Trophoblast cell (in vitro differentiated cells and primary cell): ENCODE measurements at regions not wholly inside any gene's neighbourhood (a gene's known extent, or its start where the extent isn't known, plus 50 kb on each side); places are given as distances from the start of the nearest gene placed in this dataset.
A peak's percentile ranks its signal among the peaks of the same experiment; 100 is the strongest.

ENCODE experiments used
- DNase-seq, 2 donors: peaks; one replicate each; pipeline ENCODE4 v3.0.0-alpha.2; 2016
- H2AFZ ChIP-seq: 2 replicates; pipeline ENCODE4 v1.6.1; 2013; ENCODE audit warnings: low read length, moderate library complexity, mild to moderate bottlenecking; ENCODE audit not compliant: insufficient read depth, poor library complexity
- H2AK5ac ChIP-seq: 2 replicates; pipeline ENCODE4 v1.6.1; 2013; ENCODE audit warnings: mild to moderate bottlenecking, low read length
- H2BK120ac ChIP-seq: 2 replicates; pipeline ENCODE4 v1.6.1; 2013; ENCODE audit warnings: low read length, mild to moderate bottlenecking, moderate library complexity; ENCODE audit not compliant: insufficient read depth, poor library complexity
- H2BK12ac ChIP-seq: 2 replicates; pipeline ENCODE4 v1.6.1; 2013; ENCODE audit warnings: mild to moderate bottlenecking, low read length, moderate library complexity
- H2BK5ac ChIP-seq: 2 replicates; pipeline ENCODE4 v1.6.1; 2013; ENCODE audit warnings: low read length, low read depth, moderate library complexity, mild to moderate bottlenecking; ENCODE audit not compliant: poor library complexity
- H3K14ac ChIP-seq: 2 replicates; pipeline ENCODE4 v1.6.1; 2013; ENCODE audit warnings: mild to moderate bottlenecking, low read length
- H3K18ac ChIP-seq: 2 replicates; pipeline ENCODE4 v1.6.1; 2013; ENCODE audit warnings: mild to moderate bottlenecking, low read length
- H3K23ac ChIP-seq: 2 replicates; pipeline ENCODE4 v1.6.1; 2013; ENCODE audit warnings: low read length
- H3K27ac ChIP-seq: 2 replicates; pipeline ENCODE4 v1.5.1; 2013; ENCODE audit warnings: low read depth, mild to moderate bottlenecking, inconsistent platforms, low read length, moderate library complexity
- H3K27me3 ChIP-seq: 2 replicates; pipeline ENCODE4 v1.6.1; 2013; ENCODE audit warnings: inconsistent platforms, mild to moderate bottlenecking, low read length, moderate library complexity; ENCODE audit not compliant: insufficient read depth
- H3K36me3 ChIP-seq, 2 experiments: 1 replicate in 1 of 2; 2 replicates in 1 of 2; pipeline ENCODE4 v1.6.1; 2013; ENCODE audit warnings: low read length in 2 of 2, mild to moderate bottlenecking in 2 of 2, moderate library complexity in 1 of 2; ENCODE audit not compliant: insufficient read depth in 2 of 2, control insufficient read depth in 1 of 2
- H3K4ac ChIP-seq: 2 replicates; pipeline ENCODE4 v1.6.1; 2013; ENCODE audit warnings: low read depth, mild to moderate bottlenecking, low read length, moderate library complexity
- H3K4me1 ChIP-seq, 2 experiments: 1 replicate in 1 of 2; 2 replicates in 1 of 2; pipeline ENCODE4 v1.6.1; 2013; ENCODE audit warnings: low read length in 2 of 2, mild to moderate bottlenecking in 2 of 2, moderate library complexity in 1 of 2; ENCODE audit not compliant: insufficient read depth in 2 of 2, control insufficient read depth in 1 of 2
- H3K4me2 ChIP-seq: 2 replicates; pipeline ENCODE4 v1.6.1; 2013; ENCODE audit warnings: inconsistent platforms, mild to moderate bottlenecking, low read length, moderate library complexity
- H3K4me3 ChIP-seq: 2 replicates; pipeline ENCODE4 v1.5.1; 2013; ENCODE audit warnings: mild to moderate bottlenecking, low read depth, low read length, inconsistent platforms
- H3K79me1 ChIP-seq: one replicate; pipeline ENCODE4 v1.6.1; 2013; ENCODE audit warnings: low read length
- H3K79me2 ChIP-seq: 2 replicates; pipeline ENCODE4 v1.6.1; 2013; ENCODE audit warnings: low read length, mild to moderate bottlenecking; ENCODE audit not compliant: control insufficient read depth, insufficient read depth, poor library complexity
- H3K9ac ChIP-seq: 2 replicates; pipeline ENCODE4 v1.6.1; 2013; ENCODE audit warnings: mild to moderate bottlenecking, low read length
- H3K9me3 ChIP-seq: 2 replicates; pipeline ENCODE4 v1.6.1; 2013; ENCODE audit warnings: low read depth, mild to moderate bottlenecking, control low read depth, inconsistent platforms, low read length; ENCODE audit not compliant: insufficient read depth
- H4K12ac ChIP-seq: 2 replicates; pipeline ENCODE4 v1.6.1; 2013; ENCODE audit warnings: low read depth, mild to moderate bottlenecking, low read length, moderate library complexity
- H4K8ac ChIP-seq: 2 replicates; pipeline ENCODE4 v1.6.1; 2013; ENCODE audit warnings: low read depth, mild to moderate bottlenecking, low read length, moderate library complexity
- H4K91ac ChIP-seq: one replicate; pipeline ENCODE4 v1.6.1; 2013; ENCODE audit warnings: low read depth, mild to moderate bottlenecking, low read length, moderate library complexity
- WGBS: extraction: QIAGEN DNeasy Blood & Tissue Kit; methylation state at CpG from one replicate; pipeline ENCODE4 v1.1.7; 2013; ENCODE audit warnings: missing lambda C conversion rate; ENCODE audit not compliant: insufficient read length, insufficient coverage; ENCODE audit errors: extremely low coverage; 5-methylcytosine and 5-hydroxymethylcytosine counted together

- DNase-seq: peak; percentile 42 to 59
- H3K79me1 ChIP-seq: no peaks in the 10 kb centered on the region
- H4K12ac ChIP-seq: no peak overlapping the region
- no peak overlapping the region for H3K23ac ChIP-seq
- no peak overlapping the region for H4K8ac ChIP-seq
- no peaks in the 10 kb centered on the region for H3K36me3 ChIP-seq
- H3K27ac ChIP-seq: no peak overlapping the region
- peaks cover 0 to 4% of the 10 kb centered on the region in 2 experiments for H3K4me1 ChIP-seq
- no peak overlapping the region for H2BK12ac ChIP-seq
- H2AFZ ChIP-seq: no peak overlapping the region
- no peak overlapping the region for H2BK5ac ChIP-seq
- no peak overlapping the region for H3K9ac ChIP-seq
- no peaks in the 10 kb centered on the region for H3K27me3 ChIP-seq
- H3K79me2 ChIP-seq: peaks cover 1% of the 10 kb centered on the region
- H3K18ac ChIP-seq: no peak overlapping the region
- H3K14ac ChIP-seq: no peak overlapping the region
- no peak overlapping the region for H4K91ac ChIP-seq
- no peak overlapping the region for H3K4me3 ChIP-seq
- H2BK120ac ChIP-seq: no peak overlapping the region
- H2AK5ac ChIP-seq: no peak overlapping the region
- no CpG with 5 or more reads among the region's 4 CpGs for WGBS
- H3K4ac ChIP-seq: no peak overlapping the region
- peaks cover 2% of the 10 kb centered on the region for H3K9me3 ChIP-seq
- no peak overlapping the region for H3K4me2 ChIP-seq
Measured at GRCh38 chr20:53888510-53888909, 181.9 kb downstream of the BCAS1 start.

- Histone ChIP-seq H3K79me2 (peaks cover 1% of the 10 kb centered on the region), H3K27me3 (no peaks in the 10 kb centered on the region), H3K4me3 (no peak overlapping the region), H4K12ac (no peak overlapping the region), H2AK5ac (no peak overlapping the region), H3K18ac (no peak overlapping the region), H3K27ac (no peak overlapping the region), H4K8ac (no peak overlapping the region), H2BK12ac (no peak overlapping the region), H4K91ac (no peak overlapping the region), H3K9me3 (peaks cover 2% of the 10 kb centered on the region), H3K9ac (no peak overlapping the region), H3K36me3 (no peaks in the 10 kb centered on the region), H2AFZ (no peak overlapping the region), H2BK5ac (no peak overlapping the region), H3K4me1 (peaks cover 0 to 4% of the 10 kb centered on the region in 2 experiments), H3K4me2 (no peak overlapping the region), H3K23ac (no peak overlapping the region), H3K4ac (no peak overlapping the region), H3K79me1 (no peaks in the 10 kb centered on the region), H2BK120ac (no peak overlapping the region), H3K14ac (no peak overlapping the region)
- no CpG with 5 or more reads among the region's 10 CpGs for WGBS
- peak; percentile 71 to 89 for DNase-seq
Measured at GRCh38 chr20:53887973-53888372, 182.4 kb downstream of the BCAS1 start.

DNA sequence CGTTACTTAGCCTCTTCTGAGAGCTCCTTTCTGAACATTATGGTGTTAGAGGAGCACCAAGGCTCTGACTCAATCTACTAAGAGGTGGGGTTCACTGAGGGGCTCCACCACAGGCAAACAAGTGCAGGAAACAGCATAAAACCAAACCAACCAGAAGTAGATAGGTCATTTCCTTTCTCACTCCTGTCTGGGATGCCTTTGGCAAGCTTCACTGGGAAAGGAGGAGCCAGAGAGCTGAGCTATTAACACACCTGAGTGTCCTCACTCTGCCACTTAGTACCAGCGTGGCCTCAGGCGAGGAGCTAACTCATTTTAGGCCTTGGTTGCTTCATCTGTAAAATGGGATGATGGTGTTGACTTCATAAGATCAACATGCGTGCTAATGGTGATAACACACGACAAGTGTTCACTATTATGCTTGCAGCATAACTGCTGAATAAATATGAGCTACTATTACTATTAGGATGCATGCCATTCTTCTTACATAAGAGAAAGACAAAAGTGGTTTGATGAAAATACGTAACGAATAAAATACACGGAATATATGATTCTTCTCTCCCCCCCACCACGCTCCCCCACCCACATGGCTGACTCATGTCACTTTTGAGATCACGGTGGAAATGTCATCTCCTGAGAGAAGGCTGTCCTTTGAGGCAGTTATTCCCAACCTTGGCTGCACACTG lies 185.4 kb downstream of the BCAS1 start:
- H3K4me1 ChIP-seq: peaks cover 0 to 4% of the 10 kb centered on the region in 2 experiments
- peaks cover 1% of the 10 kb centered on the region for H3K79me2 ChIP-seq
- no peak overlapping the region for H2AK5ac ChIP-seq
- no peak overlapping the region for H2AFZ ChIP-seq
- H3K79me1 ChIP-seq: no peaks in the 10 kb centered on the region
- no peak overlapping the region for H2BK5ac ChIP-seq
- no peak overlapping the region for H4K12ac ChIP-seq
- H3K18ac ChIP-seq: no peak overlapping the region
- no CpG with 5 or more reads among the region's 10 CpGs for WGBS
- no peak overlapping the region for H3K27ac ChIP-seq
- H3K4me2 ChIP-seq: no peak overlapping the region
- H3K4ac ChIP-seq: no peak overlapping the region
- no peak overlapping the region for H4K8ac ChIP-seq
- DNase-seq: peak; percentile 90 to 99
- no peak overlapping the region for H3K14ac ChIP-seq
- no peaks in the 10 kb centered on the region for H3K36me3 ChIP-seq
- no peak overlapping the region for H4K91ac ChIP-seq
- no peak overlapping the region for H3K9ac ChIP-seq
- no peaks in the 10 kb centered on the region for H3K9me3 ChIP-seq
- H3K27me3 ChIP-seq: no peaks in the 10 kb centered on the region
- no peak overlapping the region for H3K4me3 ChIP-seq
- H3K23ac ChIP-seq: no peak overlapping the region
- H2BK12ac ChIP-seq: no peak overlapping the region
- no peak overlapping the region for H2BK120ac ChIP-seq

GRCh38 chr20:53883098-53883911 lies 187.1 kb downstream of the BCAS1 start:
- H2BK120ac ChIP-seq: no peak overlapping the region
- H2BK12ac ChIP-seq: no peak overlapping the region
- no peak overlapping the region for H3K9ac ChIP-seq
- WGBS: no CpG with 5 or more reads among the region's 5 CpGs
- H3K27ac ChIP-seq: no peak overlapping the region
- no peaks in the 10 kb centered on the region for H3K9me3 ChIP-seq
- peaks cover 1% of the 10 kb centered on the region for H3K79me2 ChIP-seq
- no peak overlapping the region for H2BK5ac ChIP-seq
- no peak overlapping the region for H3K4me3 ChIP-seq
- H4K91ac ChIP-seq: no peak overlapping the region
- peaks cover 0 to 4% of the 10 kb centered on the region in 2 experiments for H3K4me1 ChIP-seq
- no peaks in the 10 kb centered on the region for H3K36me3 ChIP-seq
- no peak overlapping the region for H3K14ac ChIP-seq
- H2AK5ac ChIP-seq: no peak overlapping the region
- no peaks in the 10 kb centered on the region for H3K27me3 ChIP-seq
- H3K79me1 ChIP-seq: no peaks in the 10 kb centered on the region
- H3K23ac ChIP-seq: no peak overlapping the region
- H3K4ac ChIP-seq: no peak overlapping the region
- DNase-seq: no peak
- H2AFZ ChIP-seq: no peak overlapping the region
- H4K12ac ChIP-seq: no peak overlapping the region
- H4K8ac ChIP-seq: no peak overlapping the region
- H3K18ac ChIP-seq: no peak overlapping the region
- H3K4me2 ChIP-seq: no peak overlapping the region
